Large intestine (tissue), 3 donors: ENCODE measurements at regions not wholly inside any gene's neighbourhood (a gene's known extent, or its start where the extent isn't known, plus 50 kb on each side); places are given as distances from the start of the nearest gene placed in this dataset.

Experiments
- DNase-seq, 2 donors: peaks; one replicate each; pipeline versions ENCODE4 v3.0.0 to v3.0.0-alpha.2; 2013
- H3K27ac ChIP-seq: one replicate; pipeline ENCODE4 v1.5.1; 2013; ENCODE audit warnings: low read length
- H3K27me3 ChIP-seq: 2 replicates; pipeline ENCODE4 v1.6.1; 2013; ENCODE audit warnings: low read length; ENCODE audit not compliant: control insufficient read depth, insufficient read depth
- H3K36me3 ChIP-seq: 2 replicates; pipeline ENCODE4 v1.6.1; 2013; ENCODE audit warnings: low read length; ENCODE audit not compliant: control insufficient read depth, insufficient read depth
- H3K4me1 ChIP-seq: one replicate; pipeline ENCODE4 v1.6.1; 2013; ENCODE audit warnings: low read length; ENCODE audit not compliant: control insufficient read depth, insufficient read depth
- H3K4me3 ChIP-seq: one replicate; pipeline ENCODE4 v1.5.1; 2013; ENCODE audit warnings: low read length
- H3K9me3 ChIP-seq: one replicate; pipeline ENCODE4 v1.6.1; 2013; ENCODE audit warnings: mild to moderate bottlenecking, low read depth, low read length, moderate library complexity; ENCODE audit not compliant: control insufficient read depth
- WGBS: methylation state at CpG from one replicate; pipeline ENCODE4 v1.1.5; 2013; ENCODE audit warnings: low lambda C conversion rate; ENCODE audit not compliant: insufficient coverage; 5-methylcytosine and 5-hydroxymethylcytosine counted together

- H3K4me3 ChIP-seq = no peak overlapping the region
- no peaks in the 10 kb centered on the region for H3K9me3 ChIP-seq
- WGBS = 44% methylated on average over 3 of the region's 6 CpGs
- no peaks in the 10 kb centered on the region for H3K27me3 ChIP-seq
- no peaks in the 10 kb centered on the region for H3K36me3 ChIP-seq
- no peak overlapping the region for H3K27ac ChIP-seq
- peak in 1 of 2 donors; percentile 19 for DNase-seq
- H3K4me1 ChIP-seq = no peaks in the 10 kb centered on the region
These were observed 66.8 kb upstream of the NT5E start for GRCh38 chr6:85383042-85383441.

GRCh38 chr6:85382541-85382940 lies 67.3 kb upstream of the NT5E start:
- no peaks in the 10 kb centered on the region for H3K27me3 ChIP-seq
- H3K36me3 ChIP-seq = no peaks in the 10 kb centered on the region
- H3K4me3 ChIP-seq = no peak overlapping the region
- H3K4me1 ChIP-seq = no peaks in the 10 kb centered on the region
- H3K9me3 ChIP-seq = no peaks in the 10 kb centered on the region
- 92% methylated on average over 5 of the region's 5 CpGs for WGBS
- H3K27ac ChIP-seq = no peak overlapping the region
- no peak for DNase-seq

- WGBS = no CpG with 5 or more reads among the region's 2 CpGs
- H3K4me3 ChIP-seq = no peak overlapping the region
- no peaks in the 10 kb centered on the region for H3K9me3 ChIP-seq
- no peaks in the 10 kb centered on the region for H3K4me1 ChIP-seq
- no peak for DNase-seq
- no peaks in the 10 kb centered on the region for H3K27me3 ChIP-seq
- H3K36me3 ChIP-seq = no peaks in the 10 kb centered on the region
- no peak overlapping the region for H3K27ac ChIP-seq
These were observed 77.0 kb upstream of the NT5E start for GRCh38 chr6:85372915-85373270.

GRCh38 chr6:85372188-85372914 lies 77.5 kb upstream of the NT5E start:
- Histone ChIP-seq H3K4me3 (no peak overlapping the region), H3K27ac (no peak overlapping the region), H3K27me3 (no peaks in the 10 kb centered on the region), H3K36me3 (no peaks in the 10 kb centered on the region), H3K9me3 (no peaks in the 10 kb centered on the region), H3K4me1 (no peaks in the 10 kb centered on the region)
- no peak for DNase-seq
- WGBS = 89% methylated on average over 4 of the region's 9 CpGs

GRCh38 chr6:85368631-85369030 lies 81.3 kb upstream of the NT5E start:
- no peak for DNase-seq
- WGBS = 80% methylated on average over 2 of the region's 5 CpGs
- no peaks in the 10 kb centered on the region for H3K36me3 ChIP-seq
- H3K27me3 ChIP-seq = no peaks in the 10 kb centered on the region
- H3K4me1 ChIP-seq = no peaks in the 10 kb centered on the region
- H3K27ac ChIP-seq = no peak overlapping the region
- no peaks in the 10 kb centered on the region for H3K9me3 ChIP-seq
- H3K4me3 ChIP-seq = no peak overlapping the region

GRCh38 chr6:85364344-85364743 lies 85.5 kb upstream of the NT5E start:
- WGBS = no CpG with 5 or more reads among the region's 2 CpGs
- H3K36me3 ChIP-seq = no peaks in the 10 kb centered on the region
- DNase-seq = no peak
- H3K27me3 ChIP-seq = no peaks in the 10 kb centered on the region
- H3K9me3 ChIP-seq = no peaks in the 10 kb centered on the region
- H3K4me3 ChIP-seq = no peak overlapping the region
- no peaks in the 10 kb centered on the region for H3K4me1 ChIP-seq
- no peak overlapping the region for H3K27ac ChIP-seq

GRCh38 chr6:85363870-85364269 lies 86.0 kb upstream of the NT5E start:
- WGBS = no CpG with 5 or more reads among the region's 2 CpGs
- H3K27ac ChIP-seq = no peak overlapping the region
- H3K9me3 ChIP-seq = no peaks in the 10 kb centered on the region
- H3K4me3 ChIP-seq = no peak overlapping the region
- no peaks in the 10 kb centered on the region for H3K36me3 ChIP-seq
- H3K4me1 ChIP-seq = no peaks in the 10 kb centered on the region
- H3K27me3 ChIP-seq = no peaks in the 10 kb centered on the region
- DNase-seq = no peak

- WGBS = no CpG with 5 or more reads among the region's 2 CpGs
- no peak for DNase-seq
- Histone ChIP-seq H3K27ac (no peak overlapping the region), H3K9me3 (no peaks in the 10 kb centered on the region), H3K4me3 (no peak overlapping the region), H3K36me3 (no peaks in the 10 kb centered on the region), H3K4me1 (no peaks in the 10 kb centered on the region), H3K27me3 (no peaks in the 10 kb centered on the region)
These were observed 87.1 kb upstream of the NT5E start for GRCh38 chr6:85362652-85363310.

GRCh38 chr6:85361643-85362014 lies 88.3 kb upstream of the NT5E start:
- H3K4me3 ChIP-seq = no peak overlapping the region
- no peaks in the 10 kb centered on the region for H3K4me1 ChIP-seq
- no peak overlapping the region for H3K27ac ChIP-seq
- H3K36me3 ChIP-seq = no peaks in the 10 kb centered on the region
- no peak for DNase-seq
- WGBS = 100% methylated on average over 1 of the region's 2 CpGs
- no peaks in the 10 kb centered on the region for H3K9me3 ChIP-seq
- H3K27me3 ChIP-seq = no peaks in the 10 kb centered on the region

- Histone ChIP-seq H3K4me1 (no peaks in the 10 kb centered on the region), H3K9me3 (no peaks in the 10 kb centered on the region), H3K36me3 (no peaks in the 10 kb centered on the region), H3K27me3 (no peaks in the 10 kb centered on the region), H3K27ac (no peak overlapping the region), H3K4me3 (no peak overlapping the region)
- 40% methylated on average over 1 of the region's 1 CpG for WGBS
- DNase-seq = peak in 1 of 2 donors; percentile 18
These were observed 88.9 kb upstream of the NT5E start for GRCh38 chr6:85360794-85361642.
